NB4 (cell line): ENCODE measurements at regions not wholly inside any gene's neighbourhood (a gene's known extent, or its start where the extent isn't known, plus 50 kb on each side); places are given as distances from the start of the nearest gene placed in this dataset.

Experiments used
- POLR2A ChIP-seq: IDR thresholded peaks from 2 replicates; pipeline ENCODE4 v1.6.1; 2011; ENCODE audit warnings: mild to moderate bottlenecking; ENCODE audit not compliant: insufficient read length; ENCODE audit errors: extremely low read depth
- TF ChIP-seq, protein P1 (sequence below): IDR thresholded peaks from one replicate; pipeline ENCODE4 v1.5.1; 2012; ENCODE audit warnings: low read depth, low read length
- TF ChIP-seq, protein P2 (sequence below): IDR thresholded peaks from 2 replicates; pipeline ENCODE4 v1.6.1; 2011; ENCODE audit warnings: low read depth, low read length

- no peak for TF ChIP-seq POLR2A
- TF ChIP-seq, protein P1, sequence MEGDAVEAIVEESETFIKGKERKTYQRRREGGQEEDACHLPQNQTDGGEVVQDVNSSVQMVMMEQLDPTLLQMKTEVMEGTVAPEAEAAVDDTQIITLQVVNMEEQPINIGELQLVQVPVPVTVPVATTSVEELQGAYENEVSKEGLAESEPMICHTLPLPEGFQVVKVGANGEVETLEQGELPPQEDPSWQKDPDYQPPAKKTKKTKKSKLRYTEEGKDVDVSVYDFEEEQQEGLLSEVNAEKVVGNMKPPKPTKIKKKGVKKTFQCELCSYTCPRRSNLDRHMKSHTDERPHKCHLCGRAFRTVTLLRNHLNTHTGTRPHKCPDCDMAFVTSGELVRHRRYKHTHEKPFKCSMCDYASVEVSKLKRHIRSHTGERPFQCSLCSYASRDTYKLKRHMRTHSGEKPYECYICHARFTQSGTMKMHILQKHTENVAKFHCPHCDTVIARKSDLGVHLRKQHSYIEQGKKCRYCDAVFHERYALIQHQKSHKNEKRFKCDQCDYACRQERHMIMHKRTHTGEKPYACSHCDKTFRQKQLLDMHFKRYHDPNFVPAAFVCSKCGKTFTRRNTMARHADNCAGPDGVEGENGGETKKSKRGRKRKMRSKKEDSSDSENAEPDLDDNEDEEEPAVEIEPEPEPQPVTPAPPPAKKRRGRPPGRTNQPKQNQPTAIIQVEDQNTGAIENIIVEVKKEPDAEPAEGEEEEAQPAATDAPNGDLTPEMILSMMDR: no peak
- TF ChIP-seq, protein P2, sequence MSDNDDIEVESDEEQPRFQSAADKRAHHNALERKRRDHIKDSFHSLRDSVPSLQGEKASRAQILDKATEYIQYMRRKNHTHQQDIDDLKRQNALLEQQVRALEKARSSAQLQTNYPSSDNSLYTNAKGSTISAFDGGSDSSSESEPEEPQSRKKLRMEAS: no peak
These were observed 105.3 kb upstream of the GSC start for GRCh38 chr14:94875256-94875655.
